Loucy (cell line): ENCODE measurements at regions not wholly inside any gene's neighbourhood (a gene's known extent, or its start where the extent isn't known, plus 50 kb on each side); places are given as distances from the start of the nearest gene placed in this dataset.

Source experiments
- EZH2phosphoT487 ChIP-seq: fragments of 200-600 bp; IDR thresholded peaks from 2 replicates; pipeline ENCODE4 v1.6.1; 2018; ENCODE audit warnings: antibody characterized with exemption, mild to moderate bottlenecking, moderate library complexity, borderline replicate concordance
- TF ChIP-seq, protein P1 (sequence below): fragments of 200-600 bp; sonication (generic); conservative IDR thresholded peaks from 2 replicates; pipeline ENCODE4 v1.5.1; 2014; ENCODE audit warnings: mild to moderate bottlenecking, antibody characterized with exemption, low read length

DNA sequence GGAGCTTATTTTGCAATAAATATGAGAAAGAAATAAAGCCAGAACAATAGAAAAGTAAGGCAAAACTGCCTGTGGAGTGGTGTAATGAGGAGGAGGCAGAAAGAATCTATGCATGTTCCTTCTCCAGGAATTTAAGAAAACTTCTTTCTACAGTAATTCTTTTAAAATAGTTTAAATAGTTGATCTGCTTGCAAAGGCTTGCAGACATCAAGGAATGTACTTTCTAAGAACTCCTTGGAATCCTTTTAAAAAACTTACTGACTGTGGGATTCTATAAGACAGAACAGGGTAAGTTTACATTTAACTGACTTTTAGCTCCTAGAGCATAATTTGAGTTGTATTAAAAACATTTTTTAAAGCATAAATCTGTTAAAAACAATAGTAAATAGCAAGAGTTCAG lies 63.2 kb upstream of the ALB start:
- TF ChIP-seq, protein P1, sequence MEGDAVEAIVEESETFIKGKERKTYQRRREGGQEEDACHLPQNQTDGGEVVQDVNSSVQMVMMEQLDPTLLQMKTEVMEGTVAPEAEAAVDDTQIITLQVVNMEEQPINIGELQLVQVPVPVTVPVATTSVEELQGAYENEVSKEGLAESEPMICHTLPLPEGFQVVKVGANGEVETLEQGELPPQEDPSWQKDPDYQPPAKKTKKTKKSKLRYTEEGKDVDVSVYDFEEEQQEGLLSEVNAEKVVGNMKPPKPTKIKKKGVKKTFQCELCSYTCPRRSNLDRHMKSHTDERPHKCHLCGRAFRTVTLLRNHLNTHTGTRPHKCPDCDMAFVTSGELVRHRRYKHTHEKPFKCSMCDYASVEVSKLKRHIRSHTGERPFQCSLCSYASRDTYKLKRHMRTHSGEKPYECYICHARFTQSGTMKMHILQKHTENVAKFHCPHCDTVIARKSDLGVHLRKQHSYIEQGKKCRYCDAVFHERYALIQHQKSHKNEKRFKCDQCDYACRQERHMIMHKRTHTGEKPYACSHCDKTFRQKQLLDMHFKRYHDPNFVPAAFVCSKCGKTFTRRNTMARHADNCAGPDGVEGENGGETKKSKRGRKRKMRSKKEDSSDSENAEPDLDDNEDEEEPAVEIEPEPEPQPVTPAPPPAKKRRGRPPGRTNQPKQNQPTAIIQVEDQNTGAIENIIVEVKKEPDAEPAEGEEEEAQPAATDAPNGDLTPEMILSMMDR, result no peak
- TF ChIP-seq EZH2phosphoT487, result no peak
